Gastroesophageal sphincter (tissue), 4 donors: ENCODE measurements at regions not wholly inside any gene's neighbourhood (a gene's known extent, or its start where the extent isn't known, plus 50 kb on each side); places are given as distances from the start of the nearest gene placed in this dataset.
"Not testable (repeated sequence)": the region's sequence is repeated elsewhere in the genome, so short reads cannot be mapped to it uniquely, and the experiment has no call there.

Experiments used
- ATAC-seq: fragments of 150-250 bp; one replicate; pipeline ENCODE4 v1.9.1; 2016; ENCODE audit warnings: mild to moderate bottlenecking, moderate library complexity
- H3K27ac ChIP-seq, 4 donors: fragments of 200-600 bp; sonication (generic) in 3 of 4; 1 replicate in 3 of 4; 2 replicates in 1 of 4; pipeline ENCODE4 v1.5.1; 2016 to 2019
- H3K27me3 ChIP-seq: fragments of 200-600 bp; sonication (generic); one replicate; pipeline ENCODE4 v1.5.1; 2019
- H3K36me3 ChIP-seq, 2 donors: fragments of 200-600 bp; sonication (generic); one replicate each; pipeline ENCODE4 v1.5.1; 2019; ENCODE audit warnings: control low read depth in 1 of 2
- H3K4me1 ChIP-seq, 3 donors: fragments of 200-600 bp; sonication (generic); 1 replicate in 2 of 3; 2 replicates in 1 of 3; pipeline ENCODE4 v1.5.1; 2016 to 2019; ENCODE audit warnings: control low read depth in 2 of 3
- H3K4me3 ChIP-seq, 2 donors: fragments of 200-600 bp; sonication (generic); one replicate each; pipeline ENCODE4 v1.5.1; 2019; ENCODE audit warnings: mild to moderate bottlenecking in 1 of 2, moderate library complexity in 1 of 2
- H3K9me3 ChIP-seq, 3 donors: fragments of 200-600 bp; sonication (generic); one replicate each; pipeline ENCODE4 v1.5.1; 2017 to 2019; ENCODE audit warnings: control low read depth in 2 of 3
- CTCF ChIP-seq, 4 experiments: fragments of 200-600 bp in 2 of 4; fragments of 450-650 bp in 2 of 4; sonication (generic) in 1 of 4; IDR thresholded peaks; one replicate each; pipeline ENCODE4 v1.5.1; 2017 to 2019; ENCODE audit warnings: antibody characterized with exemption in 4 of 4, mild to moderate bottlenecking in 2 of 4, moderate library complexity in 2 of 4
- EP300 ChIP-seq: sonication (generic); formaldehyde crosslinking; IDR thresholded peaks from one replicate; pipeline ENCODE4 v1.6.1; 2017; ENCODE audit warnings: antibody characterized with exemption, mild to moderate bottlenecking
- POLR2A ChIP-seq, 2 donors: fragments of 450-650 bp; IDR thresholded peaks; one replicate each; pipeline ENCODE4 v1.6.1; 2017; ENCODE audit warnings: antibody characterized with exemption in 2 of 2, mild to moderate bottlenecking in 2 of 2, moderate library complexity in 1 of 2
- POLR2AphosphoS5 ChIP-seq: sonication (generic); formaldehyde crosslinking; IDR thresholded peaks from one replicate; pipeline ENCODE4 v1.6.1; 2017; ENCODE audit warnings: antibody characterized with exemption
- WGBS, 2 donors: methylation state at CpG; one replicate each; pipeline ENCODE4 v1.1.5; 2018; ENCODE audit warnings: low coverage in 1 of 2; 5-methylcytosine and 5-hydroxymethylcytosine counted together

- no peak for ATAC-seq
- TF ChIP-seq EP300, result no peak
- TF ChIP-seq POLR2AphosphoS5, result no peak
- no peak for TF ChIP-seq CTCF (IDR thresholded peaks at IDR 0.05)
- no peak for TF ChIP-seq POLR2A (IDR thresholded peaks at IDR 0.05)
- Histone ChIP-seq H3K36me3 (no peaks in the 10 kb centered on the region), H3K27me3 (no peaks in the 10 kb centered on the region), H3K9me3 (peaks cover 0 to under 1% (median 0%) of the 10 kb centered on the region in 3 donors), H3K4me3 (no peak overlapping the region), H3K27ac (no peak overlapping the region), H3K4me1 (no peaks in the 10 kb centered on the region)
- WGBS, 2 donors, result 57% methylated on average over 1 of the region's 1 CpG; no CpG with 5 or more reads in 1 of the 2 donors
These were observed 251.6 kb upstream of the PTGER4 start for GRCh38 chr5:40428126-40428525.

- not testable (repeated sequence) for H3K4me3 ChIP-seq, H3K9me3 ChIP-seq, H3K4me1 ChIP-seq, ATAC-seq, H3K27ac ChIP-seq, H3K27me3 ChIP-seq, H3K36me3 ChIP-seq
- 78 to 79% methylated on average over 6 to 8 of the region's 8 CpGs for WGBS, 2 donors
These were observed 262.5 kb upstream of the PTGER4 start for GRCh38 chr5:40417046-40417810.

- ATAC-seq, result no peak
- no peak overlapping the region for H3K4me3 ChIP-seq
These were observed 263.1 kb upstream of the PTGER4 start for GRCh38 chr5:40416588-40416987.

GRCh38 chr5:40416098-40416497 is 263.6 kb upstream of the PTGER4 start:
- no peak overlapping the region for H3K27ac ChIP-seq
- no peak overlapping the region for H3K4me3 ChIP-seq
- peaks cover 0 to 4% (median 0%) of the 10 kb centered on the region in 3 donors for H3K4me1 ChIP-seq
- peaks cover 0 to 9% (median 0%) of the 10 kb centered on the region in 3 donors for H3K9me3 ChIP-seq
- ATAC-seq, result no peak
- no peak for TF ChIP-seq EP300
- TF ChIP-seq CTCF (IDR thresholded peaks at IDR 0.05), result no peak
- no peak for TF ChIP-seq POLR2A (IDR thresholded peaks at IDR 0.05)
- no peak for TF ChIP-seq POLR2AphosphoS5
- no peaks in the 10 kb centered on the region for H3K27me3 ChIP-seq
- H3K36me3 ChIP-seq, result no peaks in the 10 kb centered on the region

More at GRCh38 chr5:40416588-40416987, 263.1 kb upstream of the PTGER4 start:
- H3K4me1 ChIP-seq, result no peaks in the 10 kb centered on the region
- no peak overlapping the region for H3K27ac ChIP-seq
- H3K36me3 ChIP-seq, result no peaks in the 10 kb centered on the region
- H3K9me3 ChIP-seq, result peaks cover 0 to 9% (median 0%) of the 10 kb centered on the region in 3 donors
- TF ChIP-seq EP300 (no peak), POLR2A (IDR thresholded peaks at IDR 0.05) (no peak)
- H3K27me3 ChIP-seq, result no peaks in the 10 kb centered on the region

- 82 to 83% methylated on average over 3 to 4 of the region's 4 CpGs for WGBS, 2 donors
- H3K36me3 ChIP-seq, result no peaks in the 10 kb centered on the region
- peaks cover 0 to 7% (median 0%) of the 10 kb centered on the region in 3 donors for H3K4me1 ChIP-seq
- TF ChIP-seq EP300 (no peak), POLR2AphosphoS5 (no peak), CTCF (IDR thresholded peaks at IDR 0.05) (no peak), POLR2A (IDR thresholded peaks at IDR 0.05) (no peak)
- H3K27ac ChIP-seq, result no peak overlapping the region
- no peak for ATAC-seq
- no peak overlapping the region for H3K4me3 ChIP-seq
- H3K27me3 ChIP-seq, result no peaks in the 10 kb centered on the region
- peaks cover 0 to 9% (median 0%) of the 10 kb centered on the region in 3 donors for H3K9me3 ChIP-seq
These were observed 264.8 kb upstream of the PTGER4 start for GRCh38 chr5:40414922-40415321.

GRCh38 chr5:40413743-40414142 is 266.0 kb upstream of the PTGER4 start:
- WGBS, 2 donors, result 85 to 88% methylated on average over 4 of the region's 4 CpGs
- TF ChIP-seq POLR2A (IDR thresholded peaks at IDR 0.05), result no peak
- no peak for TF ChIP-seq POLR2AphosphoS5
- no peak for TF ChIP-seq CTCF (IDR thresholded peaks at IDR 0.05)
- no peak for TF ChIP-seq EP300

More at GRCh38 chr5:40413743-40414142, 266.0 kb upstream of the PTGER4 start:
- H3K4me3 ChIP-seq, result no peak overlapping the region
- ATAC-seq, result no peak
- H3K9me3 ChIP-seq, result peaks cover 0 to 7% (median 0%) of the 10 kb centered on the region in 3 donors
- no peaks in the 10 kb centered on the region for H3K36me3 ChIP-seq
- no peaks in the 10 kb centered on the region for H3K27me3 ChIP-seq
- no peak overlapping the region for H3K27ac ChIP-seq
- H3K4me1 ChIP-seq, result peaks cover 0 to 7% (median 0%) of the 10 kb centered on the region in 3 donors
